Fibroblast of lung (primary cell): ENCODE measurements at regions not wholly inside any gene's neighbourhood (a gene's known extent, or its start where the extent isn't known, plus 50 kb on each side); places are given as distances from the start of the nearest gene placed in this dataset.

Source experiments
- EZH2 ChIP-seq: IDR thresholded peaks from 2 replicates; pipeline ENCODE4 v1.5.1; 2012; ENCODE audit warnings: low read length, control low read depth, mild to moderate bottlenecking; ENCODE audit errors: missing control alignments
- TF ChIP-seq, protein P1 (sequence below), 2 donors: IDR thresholded peaks in 1 of 2; conservative IDR thresholded peaks in 1 of 2; 1 replicate in 1 of 2; 2 replicates in 1 of 2; pipeline ENCODE4 v1.5.1; 2011 to 2012; ENCODE audit warnings: low read length in 2 of 2, control low read depth in 1 of 2, inconsistent platforms in 1 of 2, low read depth in 1 of 2, mild to moderate bottlenecking in 1 of 2

DNA sequence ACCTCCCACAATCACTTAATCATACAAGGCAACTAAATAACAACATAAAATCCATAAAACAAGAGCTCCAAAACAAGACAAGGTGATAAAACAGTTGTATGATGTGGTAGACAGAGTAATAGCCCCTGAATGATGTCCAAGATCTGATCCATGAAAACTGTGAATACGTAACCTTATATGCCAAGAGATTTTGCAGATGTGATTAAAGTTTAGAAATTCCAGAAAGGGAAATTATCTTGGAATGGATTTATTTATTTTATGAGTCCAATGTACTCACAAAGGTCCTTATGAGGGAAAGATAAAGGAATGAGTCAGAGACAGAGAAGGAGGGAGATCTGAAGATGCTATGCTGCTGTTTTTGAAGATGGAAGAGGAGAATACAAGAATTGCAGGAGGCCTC, 1775.7 kb upstream of the C9orf72 start:
- TF ChIP-seq, protein P1, sequence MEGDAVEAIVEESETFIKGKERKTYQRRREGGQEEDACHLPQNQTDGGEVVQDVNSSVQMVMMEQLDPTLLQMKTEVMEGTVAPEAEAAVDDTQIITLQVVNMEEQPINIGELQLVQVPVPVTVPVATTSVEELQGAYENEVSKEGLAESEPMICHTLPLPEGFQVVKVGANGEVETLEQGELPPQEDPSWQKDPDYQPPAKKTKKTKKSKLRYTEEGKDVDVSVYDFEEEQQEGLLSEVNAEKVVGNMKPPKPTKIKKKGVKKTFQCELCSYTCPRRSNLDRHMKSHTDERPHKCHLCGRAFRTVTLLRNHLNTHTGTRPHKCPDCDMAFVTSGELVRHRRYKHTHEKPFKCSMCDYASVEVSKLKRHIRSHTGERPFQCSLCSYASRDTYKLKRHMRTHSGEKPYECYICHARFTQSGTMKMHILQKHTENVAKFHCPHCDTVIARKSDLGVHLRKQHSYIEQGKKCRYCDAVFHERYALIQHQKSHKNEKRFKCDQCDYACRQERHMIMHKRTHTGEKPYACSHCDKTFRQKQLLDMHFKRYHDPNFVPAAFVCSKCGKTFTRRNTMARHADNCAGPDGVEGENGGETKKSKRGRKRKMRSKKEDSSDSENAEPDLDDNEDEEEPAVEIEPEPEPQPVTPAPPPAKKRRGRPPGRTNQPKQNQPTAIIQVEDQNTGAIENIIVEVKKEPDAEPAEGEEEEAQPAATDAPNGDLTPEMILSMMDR (conservative IDR thresholded peaks at IDR 0.05 in 1 of 2, IDR thresholded peaks at IDR 0.05 in 1 of 2; ENCODE audit: low read depth in 1 of 2, low read length in 2 of 2), result no peak
- no peak for TF ChIP-seq EZH2
